ENCODE measurements at regions not wholly inside any gene's neighbourhood (a gene's known extent, or its start where the extent isn't known, plus 50 kb on each side); places are given as distances from the start of the nearest gene placed in this dataset.

DNA sequence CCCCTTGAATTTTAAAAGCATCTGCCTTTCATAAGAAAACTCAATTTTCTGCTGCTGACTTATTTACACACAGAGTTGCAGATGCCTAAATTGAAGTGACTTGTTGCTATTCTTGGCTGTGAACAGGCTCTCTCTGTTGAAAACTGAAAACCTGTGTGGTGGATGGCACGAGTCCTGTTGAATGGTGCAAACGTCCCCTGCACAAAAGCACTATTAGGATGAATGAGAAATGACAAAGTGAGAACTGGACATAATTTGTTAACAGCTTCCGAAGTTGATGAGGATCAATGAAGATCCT is 201.7 kb upstream of the PREP start:
- H3K27ac ChIP-seq = peak overlapping the region; percentile 82
- ChIA-PET CTCF (no interaction called here), POLR2A (ENCODE audit: low non-redundant PET) (no interaction called here)
- DNase-seq (ENCODE audit: low spot score) = no peak
- no peak for TF ChIP-seq CTCF (conservative IDR thresholded peaks at IDR 0.05; ENCODE audit: low read depth)

GRCh38 chr6:105603788-105604586 is 201.1 kb upstream of the PREP start:
- ChIA-PET CTCF (no interaction called here), POLR2A (ENCODE audit: low non-redundant PET) (no interaction called here)
- TF ChIP-seq CTCF (conservative IDR thresholded peaks at IDR 0.05; ENCODE audit: low read depth) = no peak
- peak overlapping the region; percentile 82 for H3K27ac ChIP-seq
- no peak for DNase-seq (ENCODE audit: low spot score)

DNA sequence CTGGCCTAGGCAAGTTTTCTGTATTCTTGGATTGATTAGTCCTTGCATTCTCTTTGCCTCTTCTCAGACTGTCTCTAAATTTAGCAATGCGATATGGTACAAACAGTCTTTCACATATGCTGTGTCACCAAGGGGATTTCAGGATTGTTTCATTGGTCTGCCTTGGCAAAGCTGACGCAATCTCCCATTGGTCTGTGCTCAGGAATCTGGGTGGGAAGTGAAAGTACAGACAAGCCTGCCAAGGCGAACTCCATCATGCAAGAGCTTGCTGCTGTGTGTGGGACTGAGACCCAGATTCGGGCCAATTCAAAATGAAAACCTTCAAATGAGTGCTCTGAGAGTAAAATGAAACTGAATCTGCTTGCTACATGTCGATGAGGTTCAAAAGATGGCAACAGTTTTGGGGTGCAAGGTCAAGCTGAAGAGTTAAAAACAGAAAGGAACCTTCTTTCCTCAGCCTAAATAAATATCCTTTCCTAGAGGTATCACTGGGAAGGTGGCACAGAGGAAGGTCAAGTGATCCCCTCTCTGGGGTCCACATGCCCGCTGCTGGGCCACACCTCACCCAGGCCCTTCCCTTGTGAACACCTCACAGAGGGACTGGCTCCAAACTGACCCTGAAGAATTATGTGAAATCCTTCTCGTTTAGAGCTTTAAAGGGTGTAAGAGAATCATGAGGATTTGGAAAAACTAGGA is 198.8 kb upstream of the PREP start:
- H3K27ac ChIP-seq = peak overlapping the region; percentile 99
- CTCF ChIA-PET = interaction anchor here (0.6 kb wide), 1 partner anchor 521 kb away, joined by 3 read pairs; no protein-coding TSS in a partner anchor
- TF ChIP-seq CTCF (conservative IDR thresholded peaks at IDR 0.05; ENCODE audit: low read depth) = no peak
- peak; percentile 75 for DNase-seq (ENCODE audit: low spot score)
- POLR2A ChIA-PET (ENCODE audit: low non-redundant PET) = no interaction called here

DNA sequence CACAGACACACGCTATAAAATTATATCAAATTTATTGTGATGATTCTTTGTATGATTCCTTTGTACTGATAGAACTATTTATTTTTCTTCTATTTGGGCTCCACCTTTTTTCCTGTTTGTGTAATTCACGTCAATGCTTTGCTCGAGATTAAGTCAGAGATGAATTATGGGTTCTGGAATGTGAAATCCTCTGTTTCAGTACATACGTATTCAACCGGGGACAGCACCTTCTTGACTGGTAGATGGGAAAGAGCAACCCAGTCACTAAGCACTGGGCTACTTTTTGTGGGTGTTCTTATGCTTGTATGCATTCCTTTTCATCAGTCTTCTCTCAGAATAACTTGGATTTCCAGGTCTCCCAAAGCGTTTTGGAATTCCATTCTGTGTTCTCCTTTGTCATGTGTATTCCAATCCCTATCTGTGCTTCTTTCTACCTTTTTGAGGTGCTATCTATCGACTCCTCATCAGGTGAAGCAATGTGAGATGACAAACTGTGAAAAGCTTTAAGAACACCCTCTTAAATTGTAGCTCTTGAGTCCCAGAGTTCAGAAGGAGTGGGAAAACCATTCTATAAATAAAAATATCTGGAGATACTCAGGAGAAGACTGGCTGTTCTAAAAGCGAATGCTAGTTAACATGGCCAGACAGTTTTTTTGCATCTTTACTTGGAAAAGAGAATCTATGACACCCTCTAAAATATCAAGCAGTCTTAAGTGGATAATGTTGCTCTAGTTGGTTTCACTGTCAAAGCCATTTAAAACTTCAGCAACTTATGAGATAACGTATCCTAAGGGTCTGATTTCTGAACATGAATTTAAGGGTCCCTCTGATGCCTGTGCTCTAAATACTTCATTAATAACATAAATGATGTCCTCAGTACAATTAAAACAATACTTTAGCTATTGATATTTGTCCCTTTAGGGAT is 197.7 kb upstream of the PREP start:
- ChIA-PET CTCF (interaction anchor here (0.7 kb wide), 1 partner anchor 36 kb away, joined by 3 read pairs; no protein-coding TSS in a partner anchor), POLR2A (ENCODE audit: low non-redundant PET) (no interaction called here)
- H3K27ac ChIP-seq = peak overlapping the region; percentile 99
- DNase-seq (ENCODE audit: low spot score) = peak; percentile 66
- TF ChIP-seq CTCF (conservative IDR thresholded peaks at IDR 0.05; ENCODE audit: low read depth) = no peak

GRCh38 chr6:105598264-105598663 is 195.4 kb upstream of the PREP start:
- POLR2A ChIA-PET (ENCODE audit: low non-redundant PET) = no interaction called here
- CTCF ChIA-PET = no interaction called here
- no peak overlapping the region; the same call in 1 of the 2 replicates for H3K27ac ChIP-seq
- no peak for TF ChIP-seq CTCF (conservative IDR thresholded peaks at IDR 0.05; ENCODE audit: low read depth)
- DNase-seq (ENCODE audit: low spot score) = no peak

GRCh38 chr6:105596284-105596755 is 193.4 kb upstream of the PREP start:
- peak; percentile 86 for DNase-seq (ENCODE audit: low spot score)
- ChIA-PET CTCF (interaction anchor here (0.5 kb wide), 1 partner anchor 25 kb away, joined by 3 read pairs; no protein-coding TSS in a partner anchor), POLR2A (ENCODE audit: low non-redundant PET) (no interaction called here)
- no peak for TF ChIP-seq CTCF (conservative IDR thresholded peaks at IDR 0.05; ENCODE audit: low read depth)
- H3K27ac ChIP-seq = no peak overlapping the region
